ENCODE measurements at regions not wholly inside any gene's neighbourhood (a gene's known extent, or its start where the extent isn't known, plus 50 kb on each side); places are given as distances from the start of the nearest gene placed in this dataset.

DNA sequence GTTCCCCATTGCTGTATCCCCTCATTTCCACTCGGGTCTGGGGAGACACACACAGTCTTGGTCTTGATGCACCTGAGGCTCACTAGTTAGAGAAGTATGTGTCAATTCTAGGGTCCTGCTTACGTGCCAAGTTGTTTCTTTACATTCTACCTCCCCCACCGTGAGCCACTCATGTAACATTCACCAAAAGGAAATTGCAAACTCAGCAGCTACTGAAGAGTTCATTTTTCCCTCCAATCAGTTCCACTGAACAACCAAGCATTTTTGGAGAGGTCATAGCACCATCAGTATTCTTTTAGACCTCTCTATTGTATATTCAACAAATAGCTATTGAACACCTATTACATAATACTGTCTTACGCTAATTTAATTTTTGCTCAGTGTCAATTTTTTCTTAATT lies 281.1 kb downstream of the SH3GL2 start:
- Histone ChIP-seq H3K36me3 (ENCODE audit: control insufficient read depth in 1 of 2, insufficient read depth in 2 of 2, low read length in 2 of 2) (no peaks in the 10 kb centered on the region), H3K27ac (ENCODE audit: low read depth, low read length) (no peak overlapping the region), H3K4me3 (replicated peaks in 1 of 2; ENCODE audit: low read depth in 1 of 2, low read length in 2 of 2) (no peak overlapping the region), H3K4me2 (ENCODE audit: low read length) (no peak overlapping the region), H3K9me2 (ENCODE audit: insufficient read depth) (no peaks in the 10 kb centered on the region), H4K20me1 (ENCODE audit: insufficient read depth) (no peaks in the 10 kb centered on the region), H3K79me2 (ENCODE audit: insufficient read depth, low read length) (no peaks in the 10 kb centered on the region), H2AFZ (ENCODE audit: low read depth, low read length, poor library complexity, severe bottlenecking) (no peak overlapping the region), H3K4me1 (ENCODE audit: control insufficient read depth in 1 of 2, insufficient read depth in 2 of 2, low read length in 2 of 2) (no peaks in the 10 kb centered on the region), H3K9me3 (ENCODE audit: control insufficient read depth in 1 of 2, insufficient read depth in 1 of 2, low read depth in 1 of 2, low read length in 2 of 2) (peaks cover 0 to 4% of the 10 kb centered on the region in 2 experiments; a peak in 2 of 4 replicates), H3K27me3 (ENCODE audit: insufficient read depth, low read length) (no peaks in the 10 kb centered on the region), H3K9ac (ENCODE audit: low read length) (no peak overlapping the region)
- DNase-seq (ENCODE audit: low read depth, low spot score) = no peak
- BruUV-seq (replicated peaks) = no TSS peak
- RAD21 ChIA-PET (ENCODE audit: low non-redundant PET in 1 of 2, low total read pairs in 2 of 2, uncharacterized antibody in 2 of 2, unreplicated experiment in 2 of 2) = no interaction called here
- no peak for ATAC-seq
- POLR2A ChIA-PET = no interaction called here
- TF ChIP-seq EZH2 (IDR thresholded peaks at IDR 0.05) (no peak), FOSL1 (IDR thresholded peaks at IDR 0.05; ENCODE audit: low read depth) (no peak)
- TF ChIP-seq, protein P1, sequence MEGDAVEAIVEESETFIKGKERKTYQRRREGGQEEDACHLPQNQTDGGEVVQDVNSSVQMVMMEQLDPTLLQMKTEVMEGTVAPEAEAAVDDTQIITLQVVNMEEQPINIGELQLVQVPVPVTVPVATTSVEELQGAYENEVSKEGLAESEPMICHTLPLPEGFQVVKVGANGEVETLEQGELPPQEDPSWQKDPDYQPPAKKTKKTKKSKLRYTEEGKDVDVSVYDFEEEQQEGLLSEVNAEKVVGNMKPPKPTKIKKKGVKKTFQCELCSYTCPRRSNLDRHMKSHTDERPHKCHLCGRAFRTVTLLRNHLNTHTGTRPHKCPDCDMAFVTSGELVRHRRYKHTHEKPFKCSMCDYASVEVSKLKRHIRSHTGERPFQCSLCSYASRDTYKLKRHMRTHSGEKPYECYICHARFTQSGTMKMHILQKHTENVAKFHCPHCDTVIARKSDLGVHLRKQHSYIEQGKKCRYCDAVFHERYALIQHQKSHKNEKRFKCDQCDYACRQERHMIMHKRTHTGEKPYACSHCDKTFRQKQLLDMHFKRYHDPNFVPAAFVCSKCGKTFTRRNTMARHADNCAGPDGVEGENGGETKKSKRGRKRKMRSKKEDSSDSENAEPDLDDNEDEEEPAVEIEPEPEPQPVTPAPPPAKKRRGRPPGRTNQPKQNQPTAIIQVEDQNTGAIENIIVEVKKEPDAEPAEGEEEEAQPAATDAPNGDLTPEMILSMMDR (IDR thresholded peaks at IDR 0.05 in 2 of 3, conservative IDR thresholded peaks at IDR 0.05 in 1 of 3; ENCODE audit: borderline replicate concordance in 1 of 3, insufficient read depth in 1 of 3, low read depth in 2 of 3, low read length in 2 of 3) = no peak
- intact Hi-C loops (cut with micrococcal nuclease) = no loop called here
- CTCF ChIA-PET = no interaction called here

- DNase-seq (ENCODE audit: low read depth, low spot score) (no peak), ATAC-seq (no peak)
- ChIA-PET CTCF (no interaction called here), POLR2A (no interaction called here), RAD21 (ENCODE audit: low non-redundant PET in 1 of 2, low total read pairs in 2 of 2, uncharacterized antibody in 2 of 2, unreplicated experiment in 2 of 2) (no interaction called here)
- Histone ChIP-seq H3K9me2 (ENCODE audit: insufficient read depth) (no peaks in the 10 kb centered on the region), H2AFZ (ENCODE audit: low read depth, low read length, poor library complexity, severe bottlenecking) (no peak overlapping the region), H3K4me2 (ENCODE audit: low read length) (no peak overlapping the region), H3K36me3 (ENCODE audit: control insufficient read depth in 1 of 2, insufficient read depth in 2 of 2, low read length in 2 of 2) (no peaks in the 10 kb centered on the region), H3K9ac (ENCODE audit: low read length) (no peak overlapping the region), H3K4me3 (replicated peaks in 1 of 2; ENCODE audit: low read depth in 1 of 2, low read length in 2 of 2) (no peak overlapping the region), H3K4me1 (ENCODE audit: control insufficient read depth in 1 of 2, insufficient read depth in 2 of 2, low read length in 2 of 2) (no peaks in the 10 kb centered on the region), H4K20me1 (ENCODE audit: insufficient read depth) (no peaks in the 10 kb centered on the region), H3K27ac (ENCODE audit: low read depth, low read length) (no peak overlapping the region), H3K27me3 (ENCODE audit: insufficient read depth, low read length) (no peaks in the 10 kb centered on the region), H3K9me3 (ENCODE audit: control insufficient read depth in 1 of 2, insufficient read depth in 1 of 2, low read depth in 1 of 2, low read length in 2 of 2) (peaks cover 0 to 4% of the 10 kb centered on the region in 2 experiments; a peak in 2 of 4 replicates), H3K79me2 (ENCODE audit: insufficient read depth, low read length) (no peaks in the 10 kb centered on the region)
- no TSS peak for BruUV-seq (replicated peaks)
- intact Hi-C loops (cut with micrococcal nuclease) = no loop called here
- TF ChIP-seq, protein P2, sequence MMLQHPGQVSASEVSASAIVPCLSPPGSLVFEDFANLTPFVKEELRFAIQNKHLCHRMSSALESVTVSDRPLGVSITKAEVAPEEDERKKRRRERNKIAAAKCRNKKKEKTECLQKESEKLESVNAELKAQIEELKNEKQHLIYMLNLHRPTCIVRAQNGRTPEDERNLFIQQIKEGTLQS (IDR thresholded peaks at IDR 0.05) = no peak
- no peak for TF ChIP-seq SP1 (IDR thresholded peaks at IDR 0.05; ENCODE audit: low read depth)
- no peak for TF ChIP-seq ZFX (IDR thresholded peaks at IDR 0.05)
- no peak for TF ChIP-seq POLR2AphosphoS5 (IDR thresholded peaks at IDR 0.05; ENCODE audit: low read depth, low read length)
- TF ChIP-seq POLR2A (IDR thresholded peaks at IDR 0.05; ENCODE audit: borderline replicate concordance, extremely low read depth, insufficient read depth, insufficient read length) = no peak
- no peak for TF ChIP-seq EZH2 (IDR thresholded peaks at IDR 0.05)
- no peak for TF ChIP-seq EZH2phosphoT487 (IDR thresholded peaks at IDR 0.05; ENCODE audit: borderline replicate concordance)
- TF ChIP-seq SRF (IDR thresholded peaks at IDR 0.05; ENCODE audit: low read depth) = no peak
- TF ChIP-seq FOSL1 (IDR thresholded peaks at IDR 0.05; ENCODE audit: low read depth) = no peak
- no peak for TF ChIP-seq YY1 (IDR thresholded peaks at IDR 0.05; ENCODE audit: extremely low read depth, insufficient replicate concordance, low read depth, low read length)
- TF ChIP-seq CBX3 (IDR thresholded peaks at IDR 0.05; ENCODE audit: low read depth) = no peak
- no peak for TF ChIP-seq RAD21 (IDR thresholded peaks at IDR 0.05; ENCODE audit: low read depth)
- no peak for TF ChIP-seq TCF7L2 (IDR thresholded peaks at IDR 0.05; ENCODE audit: borderline replicate concordance, extremely low read depth, insufficient read depth, insufficient read length)
- no peak for TF ChIP-seq ZNF274 (IDR thresholded peaks at IDR 0.05; ENCODE audit: low read depth, low read length)
- TF ChIP-seq JUND (IDR thresholded peaks at IDR 0.05) = no peak
- no peak for TF ChIP-seq ZBTB33 (IDR thresholded peaks at IDR 0.05; ENCODE audit: extremely low read depth, insufficient replicate concordance, low read length)
- TF ChIP-seq MAX (IDR thresholded peaks at IDR 0.05) = no peak
- no peak for TF ChIP-seq EGR1 (IDR thresholded peaks at IDR 0.05; ENCODE audit: low read depth)
These were observed 283.2 kb downstream of the SH3GL2 start for GRCh38 chr9:17862101-17862500.
